Thyroid gland (tissue), 4 donors: ENCODE measurements at regions not wholly inside any gene's neighbourhood (a gene's known extent, or its start where the extent isn't known, plus 50 kb on each side); places are given as distances from the start of the nearest gene placed in this dataset.

Experiments used
- DNase-seq, 2 donors: peaks; one replicate each; pipeline ENCODE4 v3.0.0-alpha.2; 2019
- H3K27ac ChIP-seq, 3 donors: fragments of 200-600 bp; sonication (generic); 1 replicate in 2 of 3; 2 replicates in 1 of 3; pipeline ENCODE4 v1.5.1; 2016 to 2019; ENCODE audit warnings: mild to moderate bottlenecking in 1 of 3, moderate library complexity in 1 of 3
- H3K27me3 ChIP-seq: fragments of 200-600 bp; sonication (generic); one replicate; pipeline ENCODE4 v1.5.1; 2019
- H3K36me3 ChIP-seq, 2 donors: fragments of 200-600 bp; sonication (generic); one replicate each; pipeline ENCODE4 v1.5.1; 2016 to 2019
- H3K4me1 ChIP-seq, 2 donors: fragments of 200-600 bp; sonication (generic); one replicate each; pipeline ENCODE4 v1.5.1; 2017 to 2019
- H3K4me3 ChIP-seq, 3 donors: fragments of 200-600 bp; sonication (generic); replicated peaks in 1 of 3; 1 replicate in 2 of 3; 2 replicates in 1 of 3; pipeline ENCODE4 v1.5.1; 2016; ENCODE audit warnings: mild to moderate bottlenecking in 1 of 3
- H3K9me3 ChIP-seq: fragments of 200-600 bp; sonication (generic); one replicate; pipeline ENCODE4 v1.5.1; 2017
- POLR2A ChIP-seq, 2 donors: fragments of 450-650 bp; IDR thresholded peaks; one replicate each; pipeline ENCODE4 v1.6.1; 2017; ENCODE audit warnings: antibody characterized with exemption in 2 of 2, mild to moderate bottlenecking in 2 of 2, moderate library complexity in 1 of 2
- WGBS, 2 donors: methylation state at CpG; one replicate each; pipeline ENCODE4 v1.1.5; 2017; 5-methylcytosine and 5-hydroxymethylcytosine counted together
- intact Hi-C: fragments of 100-400 bp; cut with DNase I; formaldehyde crosslinking; loops from one replicate; pipeline ENCODE4 v1.15.1; 2023
- TF ChIP-seq, protein P1 (sequence below), 6 experiments: fragments of 200-600 bp in 3 of 6; fragments of 450-650 bp in 3 of 6; sonication (generic) in 3 of 6; IDR thresholded peaks; one replicate each; pipeline ENCODE4 v1.5.1; 2016 to 2019; ENCODE audit warnings: antibody characterized with exemption in 6 of 6, mild to moderate bottlenecking in 2 of 6, inconsistent platforms in 1 of 6, moderate library complexity in 1 of 6

GRCh38 chr12:68420225-68421010 is 88.3 kb upstream of the MDM1 start:
- H3K36me3 ChIP-seq = no peaks in the 10 kb centered on the region
- DNase-seq = no peak
- TF ChIP-seq POLR2A (IDR thresholded peaks at IDR 0.05) = no peak
- TF ChIP-seq, protein P1, sequence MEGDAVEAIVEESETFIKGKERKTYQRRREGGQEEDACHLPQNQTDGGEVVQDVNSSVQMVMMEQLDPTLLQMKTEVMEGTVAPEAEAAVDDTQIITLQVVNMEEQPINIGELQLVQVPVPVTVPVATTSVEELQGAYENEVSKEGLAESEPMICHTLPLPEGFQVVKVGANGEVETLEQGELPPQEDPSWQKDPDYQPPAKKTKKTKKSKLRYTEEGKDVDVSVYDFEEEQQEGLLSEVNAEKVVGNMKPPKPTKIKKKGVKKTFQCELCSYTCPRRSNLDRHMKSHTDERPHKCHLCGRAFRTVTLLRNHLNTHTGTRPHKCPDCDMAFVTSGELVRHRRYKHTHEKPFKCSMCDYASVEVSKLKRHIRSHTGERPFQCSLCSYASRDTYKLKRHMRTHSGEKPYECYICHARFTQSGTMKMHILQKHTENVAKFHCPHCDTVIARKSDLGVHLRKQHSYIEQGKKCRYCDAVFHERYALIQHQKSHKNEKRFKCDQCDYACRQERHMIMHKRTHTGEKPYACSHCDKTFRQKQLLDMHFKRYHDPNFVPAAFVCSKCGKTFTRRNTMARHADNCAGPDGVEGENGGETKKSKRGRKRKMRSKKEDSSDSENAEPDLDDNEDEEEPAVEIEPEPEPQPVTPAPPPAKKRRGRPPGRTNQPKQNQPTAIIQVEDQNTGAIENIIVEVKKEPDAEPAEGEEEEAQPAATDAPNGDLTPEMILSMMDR (IDR thresholded peaks at IDR 0.05) = no peak
- 58 to 75% methylated on average over 11 of the region's 11 CpGs for WGBS, 2 donors
- no peak overlapping the region for H3K4me3 ChIP-seq
- peaks cover 0 to 11% of the 10 kb centered on the region in 2 donors for H3K4me1 ChIP-seq
- no peaks in the 10 kb centered on the region for H3K9me3 ChIP-seq
- H3K27ac ChIP-seq = peak overlapping the region in 2 of 3 donors; percentile 24 to 46
- H3K27me3 ChIP-seq = no peaks in the 10 kb centered on the region
- intact Hi-C loops = no loop called here

- WGBS, 2 donors = 77 to 84% methylated on average over 3 of the region's 3 CpGs
- intact Hi-C loops = no loop called here
- Histone ChIP-seq H3K4me1 (peaks cover 0 to 11% of the 10 kb centered on the region in 2 donors), H3K27me3 (no peaks in the 10 kb centered on the region), H3K27ac (no peak overlapping the region), H3K4me3 (no peak overlapping the region), H3K9me3 (no peaks in the 10 kb centered on the region), H3K36me3 (no peaks in the 10 kb centered on the region)
- DNase-seq = no peak
- TF ChIP-seq POLR2A (IDR thresholded peaks at IDR 0.05) = no peak
- TF ChIP-seq, protein P1 (IDR thresholded peaks at IDR 0.05) = no peak
Observed at GRCh38 chr12:68422159-68422558, 90.0 kb upstream of the MDM1 start.

DNA sequence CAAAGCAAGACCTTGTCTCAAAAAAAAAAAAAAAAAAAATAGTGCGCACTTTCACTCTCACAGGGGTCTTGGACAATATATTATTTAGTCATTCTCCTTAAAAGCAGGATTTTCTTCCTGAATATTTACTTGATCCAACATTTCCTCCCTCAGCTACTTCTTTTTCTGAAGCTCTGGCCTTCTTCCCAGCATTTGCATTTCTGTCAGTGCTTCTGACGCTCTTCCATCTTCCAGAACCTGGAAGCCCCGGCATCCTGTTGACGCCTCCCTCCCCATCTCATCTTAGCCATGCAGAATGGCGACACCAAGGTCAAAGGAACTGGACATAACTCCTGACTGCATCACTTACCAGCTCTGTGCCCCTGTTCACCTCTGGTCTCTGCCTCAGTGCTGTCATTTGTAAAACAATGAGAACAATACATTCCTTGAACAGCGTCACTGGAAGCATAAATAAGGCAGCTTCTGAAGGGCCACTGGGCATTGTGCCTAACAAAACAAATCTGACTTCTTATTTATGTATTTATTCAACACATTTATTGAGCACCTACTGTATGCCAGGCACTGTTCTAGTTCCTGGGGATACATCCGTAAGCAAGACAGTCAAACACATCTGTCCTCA is 90.9 kb upstream of the MDM1 start:
- H3K9me3 ChIP-seq = no peaks in the 10 kb centered on the region
- no peak for DNase-seq
- WGBS, 2 donors = 74 to 78% methylated on average over 7 of the region's 7 CpGs
- intact Hi-C loops = no loop called here
- H3K27ac ChIP-seq = no peak overlapping the region
- no peak for TF ChIP-seq POLR2A (IDR thresholded peaks at IDR 0.05)
- TF ChIP-seq, protein P1 (IDR thresholded peaks at IDR 0.05) = no peak
- no peak overlapping the region for H3K4me3 ChIP-seq
- no peaks in the 10 kb centered on the region for H3K27me3 ChIP-seq
- H3K36me3 ChIP-seq = no peaks in the 10 kb centered on the region
- H3K4me1 ChIP-seq = peaks cover 0 to 11% of the 10 kb centered on the region in 2 donors

GRCh38 chr12:68425998-68426397 is 93.8 kb upstream of the MDM1 start:
- no peaks in the 10 kb centered on the region for H3K4me1 ChIP-seq

More at GRCh38 chr12:68425998-68426397, 93.8 kb upstream of the MDM1 start:
- intact Hi-C loops = no loop called here
- Histone ChIP-seq H3K36me3 (no peaks in the 10 kb centered on the region), H3K4me3 (no peak overlapping the region), H3K27ac (no peak overlapping the region), H3K27me3 (no peaks in the 10 kb centered on the region), H3K9me3 (no peaks in the 10 kb centered on the region)
- WGBS, 2 donors = 88% methylated on average over 2 of the region's 2 CpGs
- TF ChIP-seq, protein P1 (IDR thresholded peaks at IDR 0.05) = no peak
- no peak for TF ChIP-seq POLR2A (IDR thresholded peaks at IDR 0.05)
- DNase-seq = no peak
